DOHH2 (cell line): ENCODE measurements at regions not wholly inside any gene's neighbourhood (a gene's known extent, or its start where the extent isn't known, plus 50 kb on each side); places are given as distances from the start of the nearest gene placed in this dataset.

Experiments used
- H3F3A ChIP-seq: fragments of 200-600 bp; sonication (generic), shearing (Covaris generic); 2 replicates; pipeline ENCODE4 v1.6.0; 2016; ENCODE audit warnings: antibody characterized with exemption, mild to moderate bottlenecking; ENCODE audit not compliant: control insufficient read depth, insufficient read depth
- H3K27ac ChIP-seq: fragments of 200-600 bp; sonication (generic); 2 replicates; pipeline ENCODE4 v1.5.1; 2014; ENCODE audit warnings: low read depth, mild to moderate bottlenecking, low read length, moderate library complexity
- H3K27me3 ChIP-seq: fragments of 200-600 bp; sonication (generic); 2 replicates; pipeline ENCODE4 v1.6.1; 2014; ENCODE audit warnings: mild to moderate bottlenecking, low read length, mixed read lengths; ENCODE audit not compliant: control insufficient read depth
- H3K36me3 ChIP-seq: fragments of 200-600 bp; sonication (generic); 2 replicates; pipeline ENCODE4 v1.6.1; 2014; ENCODE audit warnings: mild to moderate bottlenecking, low read length, moderate library complexity, mixed read lengths; ENCODE audit not compliant: control insufficient read depth
- H3K4me1 ChIP-seq: fragments of 200-600 bp; sonication (generic); 2 replicates; pipeline ENCODE4 v1.6.1; 2014; ENCODE audit warnings: mild to moderate bottlenecking, low read length, mixed read lengths; ENCODE audit not compliant: control insufficient read depth
- H3K4me2 ChIP-seq: fragments of 200-600 bp; sonication (generic); 2 replicates; pipeline ENCODE4 v1.6.0; 2014; ENCODE audit warnings: mild to moderate bottlenecking, low read length, moderate library complexity
- H3K4me3 ChIP-seq: fragments of 200-600 bp; sonication (generic); 2 replicates; pipeline ENCODE4 v1.5.1; 2014; ENCODE audit warnings: mild to moderate bottlenecking, low read length, mixed read lengths
- H3K79me2 ChIP-seq: fragments of 200-600 bp; sonication (generic); 2 replicates; pipeline ENCODE4 v1.6.1; 2014; ENCODE audit warnings: mild to moderate bottlenecking, low read length, mixed read lengths; ENCODE audit not compliant: control insufficient read depth
- H3K9me2 ChIP-seq: fragments of 200-600 bp; sonication (generic); replicated peaks from 2 replicates; pipeline ENCODE4 v1.6.1; 2014; ENCODE audit warnings: mild to moderate bottlenecking, low read length, mixed read lengths; ENCODE audit not compliant: control insufficient read depth
- H3K9me3 ChIP-seq: fragments of 200-600 bp; sonication (generic); 2 replicates; pipeline ENCODE4 v1.6.1; 2014; ENCODE audit warnings: antibody characterized with exemption, low read length, mixed read lengths; ENCODE audit not compliant: control insufficient read depth, insufficient read depth
- H4K20me1 ChIP-seq: fragments of 200-600 bp; sonication (generic); 2 replicates; pipeline ENCODE4 v1.6.0; 2014; ENCODE audit warnings: low read depth, mild to moderate bottlenecking, antibody characterized with exemption, low read length, moderate library complexity; ENCODE audit not compliant: control insufficient read depth, insufficient read depth
- CTCF ChIP-seq: fragments of 200-600 bp; sonication (generic); IDR thresholded peaks from one replicate; pipeline ENCODE4 v1.5.1; 2014; ENCODE audit warnings: antibody characterized with exemption, mild to moderate bottlenecking, low read depth, low read length; ENCODE audit not compliant: poor library complexity, severe bottlenecking
- EZH2phosphoT487 ChIP-seq: fragments of 200-600 bp; sonication (generic); IDR thresholded peaks from 2 replicates; pipeline ENCODE4 v1.6.1; 2017; ENCODE audit warnings: borderline replicate concordance, mild to moderate bottlenecking, antibody characterized with exemption, low read length, moderate library complexity, mixed read lengths

GRCh38 chr14:101394374-101394773 lies 166.9 kb upstream of the DIO3 start:
- Histone ChIP-seq H3F3A (no peaks in the 10 kb centered on the region), H3K4me3 (no peak overlapping the region), H4K20me1 (no peaks in the 10 kb centered on the region), H3K9me2 (no peaks in the 10 kb centered on the region), H3K9me3 (peaks cover 13% of the 10 kb centered on the region; the same call in 1 of the 2 replicates), H3K79me2 (no peaks in the 10 kb centered on the region), H3K4me2 (no peak overlapping the region), H3K36me3 (no peaks in the 10 kb centered on the region), H3K27ac (no peak overlapping the region), H3K4me1 (peaks cover 20% of the 10 kb centered on the region), H3K27me3 (no peaks in the 10 kb centered on the region)
- TF ChIP-seq CTCF (no peak), EZH2phosphoT487 (no peak)

GRCh38 chr14:101395779-101396178 lies 165.5 kb upstream of the DIO3 start:
- Histone ChIP-seq H3K4me3 (no peak overlapping the region), H3K4me1 (peaks cover 34% of the 10 kb centered on the region), H3K9me2 (no peaks in the 10 kb centered on the region), H3F3A (no peaks in the 10 kb centered on the region), H3K27ac (no peak overlapping the region), H3K36me3 (no peaks in the 10 kb centered on the region), H3K27me3 (no peaks in the 10 kb centered on the region), H4K20me1 (no peaks in the 10 kb centered on the region), H3K9me3 (peaks cover 13% of the 10 kb centered on the region; the same call in 1 of the 2 replicates), H3K4me2 (no peak overlapping the region), H3K79me2 (no peaks in the 10 kb centered on the region)
- TF ChIP-seq EZH2phosphoT487, result no peak
- no peak for TF ChIP-seq CTCF

- Histone ChIP-seq H3K4me2 (no peak overlapping the region), H3K79me2 (no peaks in the 10 kb centered on the region), H3K36me3 (no peaks in the 10 kb centered on the region), H3F3A (no peaks in the 10 kb centered on the region), H3K27me3 (no peaks in the 10 kb centered on the region), H4K20me1 (no peaks in the 10 kb centered on the region), H3K4me3 (no peak overlapping the region), H3K27ac (no peak overlapping the region), H3K4me1 (peaks cover 35% of the 10 kb centered on the region), H3K9me3 (peaks cover 5% of the 10 kb centered on the region; the same call in 1 of the 2 replicates), H3K9me2 (no peaks in the 10 kb centered on the region)
- TF ChIP-seq EZH2phosphoT487 (no peak), CTCF (no peak)
These were observed 164.1 kb upstream of the DIO3 start for GRCh38 chr14:101397206-101397605.
